SHP77 treated with DMSO at 0.1 percent for 48 hours (cell line): ENCODE measurements at regions not wholly inside any gene's neighbourhood (a gene's known extent, or its start where the extent isn't known, plus 50 kb on each side); places are given as distances from the start of the nearest gene placed in this dataset.
"Not testable (repeated sequence)": the region's sequence is repeated elsewhere in the genome, so short reads cannot be mapped to it uniquely, and the experiment has no call there.

Experiments
- DNase-seq: peaks from one replicate; lab custom pipeline; 2025; lab: John Stamatoyannopoulos, UW

DNA sequence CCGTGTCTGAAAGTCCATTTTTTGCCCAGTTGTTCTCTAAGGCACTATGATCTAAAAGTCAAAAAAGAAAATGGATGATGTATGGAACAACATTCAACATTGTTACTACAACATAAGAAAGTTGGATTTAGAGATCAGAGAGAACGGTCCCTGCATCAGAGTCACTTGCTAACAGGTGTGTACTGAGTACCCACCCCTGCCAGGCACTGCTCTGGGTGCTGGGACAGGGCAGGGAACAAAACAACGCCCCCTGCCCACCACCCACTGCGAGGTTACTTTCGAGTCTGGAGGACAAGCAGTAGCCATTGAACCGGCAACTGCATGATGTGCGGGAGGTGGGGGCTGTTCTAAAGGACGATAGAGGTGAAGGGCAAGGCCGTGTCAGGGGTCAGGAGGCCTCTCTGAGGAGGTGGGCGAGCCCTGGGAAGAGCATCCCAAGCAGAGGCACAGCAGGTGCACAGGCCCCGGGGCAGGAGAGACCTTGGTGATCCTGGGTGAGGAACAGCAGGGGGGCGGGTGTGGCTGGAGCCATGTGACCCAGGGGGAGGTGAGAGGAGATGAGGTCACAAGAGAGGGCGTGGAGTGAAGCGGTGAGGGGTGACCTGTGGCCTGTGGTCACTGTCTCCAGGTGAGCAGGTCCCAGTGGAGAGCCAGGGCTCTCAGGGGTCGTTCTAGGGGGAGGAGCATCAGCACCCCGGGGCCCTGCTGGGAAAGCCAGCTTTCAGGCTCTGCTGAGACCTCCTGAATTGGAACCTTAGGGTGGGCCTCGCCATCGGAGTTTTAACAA is 197.5 kb upstream of the SULF2 start:
- DNase-seq = no peak

DNA sequence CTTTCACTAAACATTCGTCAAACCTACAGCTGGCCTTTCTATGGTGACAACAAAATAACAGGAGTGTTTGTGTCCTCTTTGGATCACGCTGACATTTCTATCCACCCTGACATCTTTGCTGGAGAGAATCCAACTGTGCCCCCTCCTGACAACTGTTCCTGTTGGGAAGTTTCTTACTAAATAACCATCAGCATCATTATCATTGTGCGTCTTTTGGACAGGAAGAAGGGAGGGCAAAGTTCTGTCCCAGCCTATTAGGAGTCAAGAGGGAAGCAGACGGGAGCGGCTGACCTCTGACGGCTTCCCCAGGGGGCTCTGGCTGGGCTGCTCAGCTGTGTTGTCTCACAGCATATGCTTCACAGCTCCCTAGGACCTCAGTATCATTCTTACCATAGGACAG is 195.9 kb upstream of the SULF2 start:
- no peak for DNase-seq

DNA sequence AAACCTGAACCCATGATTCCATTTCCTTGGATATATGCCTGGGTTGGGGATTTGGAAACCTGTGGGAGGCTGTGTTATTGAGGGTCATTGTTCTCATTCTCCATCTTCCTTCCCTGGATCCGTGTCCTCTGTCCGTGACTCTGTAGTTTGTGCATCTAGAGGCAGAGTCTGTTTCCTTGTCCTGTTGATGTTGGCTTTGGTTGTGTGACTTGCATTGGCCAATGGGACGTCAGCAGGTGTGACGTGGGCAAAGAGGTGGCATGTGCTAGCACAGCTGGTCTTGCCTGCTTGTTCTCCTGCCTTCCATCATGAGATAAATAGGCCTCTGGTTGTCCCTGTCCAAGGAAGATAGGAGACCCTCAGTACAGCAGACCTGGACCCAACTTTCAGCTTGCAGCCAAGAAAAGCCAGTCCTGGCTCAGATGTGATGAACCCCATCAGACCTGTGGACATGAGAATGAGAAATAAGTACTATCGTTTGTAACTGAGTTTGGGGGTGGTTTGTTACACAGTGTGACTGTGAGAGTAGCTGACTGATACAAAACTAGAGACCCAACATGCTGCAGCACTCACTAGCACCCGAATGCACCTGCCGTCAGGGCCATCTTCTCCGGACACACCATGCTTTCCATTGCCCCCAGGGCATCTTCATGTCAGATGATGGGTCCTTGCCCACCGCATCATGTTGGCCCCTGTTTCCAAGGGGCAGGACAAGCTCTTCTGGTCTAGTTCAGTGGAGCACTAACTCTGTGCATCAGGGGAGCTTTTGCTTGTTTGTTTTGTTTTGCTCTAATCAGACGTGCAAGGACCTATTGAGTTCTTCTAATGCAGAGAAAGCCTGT is 195.3 kb upstream of the SULF2 start:
- DNase-seq = no peak

DNA sequence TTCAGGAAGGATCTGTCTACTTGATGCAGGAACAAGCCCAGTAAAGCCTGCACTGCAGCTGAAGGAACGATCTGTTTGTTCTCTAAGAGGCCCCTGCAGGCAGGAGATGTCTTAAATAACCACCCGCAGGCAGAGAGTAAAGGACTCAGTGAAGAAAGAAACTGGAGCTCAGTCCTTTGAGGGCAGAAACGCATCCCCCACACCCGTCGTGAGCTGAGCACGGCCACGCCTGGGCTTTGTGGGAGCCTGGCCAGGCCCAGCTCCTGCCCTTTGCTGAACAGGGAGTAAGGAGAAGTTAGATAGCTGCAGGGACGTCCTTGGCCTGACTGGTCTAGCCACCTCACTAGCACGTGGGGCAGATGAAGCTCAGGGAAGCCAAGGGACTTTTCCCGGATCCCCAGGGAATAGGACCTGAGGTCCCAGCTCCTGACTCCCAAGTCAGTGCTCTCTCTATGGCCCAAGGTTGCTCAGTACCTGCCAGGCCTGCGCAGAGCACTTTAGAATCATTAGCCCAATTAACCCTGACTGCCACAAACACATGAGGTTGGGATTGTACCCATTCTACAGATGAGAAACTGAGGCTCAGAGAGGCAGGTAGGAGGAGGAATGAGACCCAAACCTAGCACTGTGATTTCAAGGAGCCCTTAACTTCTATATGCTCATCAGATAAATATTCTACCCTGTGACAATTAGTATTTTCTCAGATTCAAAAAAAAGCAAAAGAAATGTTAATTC is 194.2 kb upstream of the SULF2 start:
- not testable (repeated sequence) for DNase-seq

GRCh38 chr20:47978428-47979120 is 193.3 kb upstream of the SULF2 start:
- DNase-seq = not testable (repeated sequence)

DNA sequence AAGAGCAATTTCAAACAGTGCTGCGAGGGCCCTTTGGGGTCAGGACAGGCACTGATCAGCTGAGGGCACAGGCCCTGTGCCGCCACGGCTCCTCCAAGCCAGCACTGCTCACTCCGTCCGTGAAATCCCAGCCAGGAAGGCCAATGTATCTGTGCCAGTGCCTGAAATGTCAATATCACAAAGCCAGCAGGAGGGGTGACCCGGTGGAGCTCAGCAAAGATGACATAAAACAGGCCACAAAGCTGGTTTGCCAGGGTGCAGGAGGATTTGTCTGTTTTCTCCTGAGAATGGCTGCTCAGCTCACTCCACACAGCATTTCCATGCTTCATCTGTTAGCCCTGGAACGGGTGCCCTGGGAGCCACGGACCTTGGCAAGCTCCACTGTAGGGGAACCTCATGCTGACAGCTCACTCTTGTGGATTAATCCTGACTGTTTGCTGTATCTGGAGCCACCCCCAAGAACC is 192.5 kb upstream of the SULF2 start:
- not testable (repeated sequence) for DNase-seq

DNA sequence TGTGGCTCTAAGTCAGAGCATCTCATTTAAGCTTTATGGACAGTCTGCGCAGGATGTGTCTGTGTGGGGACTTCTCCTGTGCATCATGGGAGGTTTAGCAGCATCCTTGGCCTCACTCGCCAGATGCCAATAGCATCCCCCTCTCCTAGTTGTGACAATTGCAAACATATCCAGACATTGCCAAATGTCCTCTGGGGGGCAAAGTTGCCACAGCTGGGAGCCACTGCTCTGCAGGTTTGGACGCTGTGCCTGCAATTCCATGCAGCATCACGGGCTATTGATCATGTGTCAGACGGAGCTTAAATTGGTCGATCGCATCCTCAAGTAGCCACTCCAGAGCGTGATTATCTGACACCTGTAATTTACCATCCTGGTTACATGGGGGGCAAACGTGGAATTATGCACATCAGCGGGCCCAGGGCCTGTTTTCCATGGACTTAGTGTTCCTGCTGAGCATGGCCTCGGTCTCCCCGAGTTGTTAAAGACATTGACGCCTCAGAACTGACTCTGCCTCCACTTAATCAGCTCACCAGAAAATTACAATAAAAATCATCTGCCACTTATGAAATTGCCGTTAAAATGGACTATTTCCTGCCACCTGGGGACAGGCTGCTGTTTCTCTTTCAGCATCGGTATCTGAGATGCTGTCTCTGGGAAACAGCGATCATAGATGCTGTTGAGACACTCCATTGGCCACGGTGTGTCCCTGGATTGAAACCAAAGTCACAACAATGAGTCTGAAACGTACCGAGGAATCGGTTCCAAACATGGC is 191.9 kb upstream of the SULF2 start:
- not testable (repeated sequence) for DNase-seq

DNA sequence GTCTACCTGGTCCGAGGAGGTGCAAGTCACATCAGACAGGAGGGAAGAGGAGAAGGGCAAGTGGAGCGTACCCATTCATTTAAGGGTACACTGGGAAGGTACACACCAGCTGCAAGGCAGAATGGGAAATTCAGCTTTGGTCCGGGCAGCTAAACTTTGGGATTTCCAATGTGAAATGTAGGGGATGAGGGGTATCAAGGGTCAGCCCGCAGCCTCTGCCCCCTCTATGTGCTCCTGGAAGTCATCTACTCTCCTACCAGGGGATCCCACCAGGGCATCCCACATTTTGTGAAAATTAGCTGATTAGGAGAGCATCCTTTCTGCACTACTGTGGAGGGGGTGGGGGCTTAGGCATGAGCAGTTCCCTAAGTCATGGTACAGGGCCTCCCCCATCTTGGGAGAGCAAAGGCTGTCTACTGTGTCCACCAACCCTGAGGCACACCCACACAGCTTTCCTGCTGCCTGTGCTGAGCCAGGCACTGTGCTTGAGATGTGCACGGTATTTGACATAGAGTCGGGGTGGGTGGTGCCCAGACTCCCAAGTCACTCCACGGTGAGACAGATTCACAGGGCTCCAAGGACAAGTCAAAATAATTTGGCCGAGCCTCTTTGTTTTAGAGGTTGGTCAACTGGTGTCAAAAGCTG is 189.1 kb upstream of the SULF2 start:
- DNase-seq = no peak

GRCh38 chr20:47973519-47974233 is 188.4 kb upstream of the SULF2 start:
- no peak for DNase-seq

GRCh38 chr20:47972916-47973309 is 187.6 kb upstream of the SULF2 start:
- DNase-seq = no peak

DNA sequence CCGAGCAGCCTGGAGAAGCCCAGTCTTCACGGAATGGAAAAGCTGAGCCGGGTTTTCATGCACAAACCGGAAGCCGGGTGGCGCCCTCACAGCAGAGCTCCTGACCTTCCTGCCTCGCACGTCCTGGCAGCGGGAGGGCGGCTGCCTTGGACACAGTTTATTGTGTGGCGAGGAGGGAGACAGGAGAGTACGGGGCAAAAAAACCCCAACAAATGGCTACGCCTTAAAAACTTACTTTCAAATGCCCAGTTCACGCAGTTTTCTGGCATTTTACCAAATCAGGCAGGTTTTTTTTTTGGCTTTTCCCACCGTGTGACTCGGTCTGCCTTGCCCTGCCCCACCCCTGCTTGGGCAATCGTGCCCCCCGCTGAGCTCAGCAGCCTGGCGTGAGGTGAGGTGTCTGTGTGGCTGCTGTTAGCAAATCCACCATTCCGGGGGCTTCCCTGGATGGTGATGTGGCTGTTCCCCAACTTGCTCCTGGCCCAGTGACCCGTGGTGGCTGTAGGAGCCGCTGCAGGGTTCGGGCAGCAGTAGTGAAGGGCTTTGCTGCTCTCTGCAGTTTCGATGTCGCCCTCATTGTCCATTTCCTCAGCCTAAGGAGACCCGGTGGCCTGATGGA is 187.1 kb upstream of the SULF2 start:
- DNase-seq = not testable (repeated sequence)

DNA sequence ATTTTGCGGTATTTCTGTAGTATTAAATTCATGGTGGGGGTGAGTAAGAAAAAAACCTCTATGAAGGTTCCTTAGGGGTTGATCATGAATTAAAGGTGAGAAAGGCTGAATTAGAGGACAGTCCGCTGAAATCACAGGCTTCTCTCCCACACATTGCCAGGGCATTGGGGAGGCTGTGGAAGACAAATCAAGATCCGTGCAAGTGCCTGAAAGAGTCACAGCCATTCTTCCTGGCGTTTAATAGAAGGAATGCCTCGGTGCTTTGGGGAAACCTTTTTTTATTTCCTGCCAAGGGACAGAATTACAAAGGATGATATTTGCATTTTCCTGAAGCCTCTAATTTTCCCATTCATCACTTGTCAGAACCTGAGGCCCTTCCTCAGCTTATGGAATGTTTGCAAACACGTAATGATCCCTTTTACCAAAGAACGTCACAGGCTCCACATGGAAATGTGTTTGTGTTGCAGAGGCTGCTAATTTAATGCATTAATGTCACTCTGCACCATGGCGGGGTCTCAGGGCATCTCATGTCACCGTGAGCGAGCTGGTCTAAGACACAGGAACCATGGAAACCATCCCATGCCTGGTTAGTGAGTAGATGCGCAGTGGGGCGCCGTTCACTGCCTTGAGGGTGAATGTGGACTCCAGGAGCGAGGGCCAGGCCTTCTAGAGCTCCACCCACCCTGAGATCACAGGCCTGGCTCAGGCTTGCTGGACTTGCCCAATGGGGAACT is 185.9 kb upstream of the SULF2 start:
- DNase-seq = no peak

- no peak for DNase-seq
Observed at GRCh38 chr20:47970282-47970903, 185.1 kb upstream of the SULF2 start.

- DNase-seq = no peak
Observed at GRCh38 chr20:47969426-47969825, 184.1 kb upstream of the SULF2 start.

DNA sequence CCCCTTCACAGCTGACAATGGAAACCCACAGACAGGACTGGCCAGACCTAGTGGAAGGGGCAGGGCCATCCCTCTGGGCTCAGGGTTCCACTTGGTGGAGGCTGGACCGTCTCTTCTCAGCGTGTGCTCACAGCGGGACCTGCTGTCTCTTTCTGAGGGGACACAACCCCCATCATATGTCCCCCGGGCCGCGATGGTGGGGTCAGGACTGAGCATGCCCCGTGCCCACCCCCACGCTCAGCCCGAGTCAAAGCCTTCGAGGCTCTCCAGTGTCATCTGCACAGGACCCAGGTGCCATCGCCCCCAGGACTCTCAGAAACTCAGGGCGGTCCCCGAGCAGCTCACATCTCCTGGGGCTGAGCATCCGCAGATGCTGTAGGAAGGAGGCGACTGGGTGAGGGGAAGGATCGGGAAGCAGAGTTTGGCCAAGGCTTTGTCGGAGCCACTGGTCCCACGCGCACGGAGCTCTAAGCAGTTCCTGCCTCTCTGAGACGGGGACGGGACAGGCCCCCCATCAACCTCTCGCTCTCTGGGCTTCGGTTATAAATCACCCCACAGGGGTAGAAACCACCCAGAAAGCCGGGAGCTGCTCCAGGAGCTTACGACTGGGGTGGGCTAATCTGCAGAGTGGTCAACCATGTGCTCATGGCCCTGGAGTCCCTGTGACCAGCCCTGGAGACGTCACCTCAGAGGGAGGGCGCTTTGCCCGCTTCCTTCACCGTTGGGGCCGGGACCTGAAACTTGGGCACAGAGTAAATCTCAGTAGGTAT is 183.4 kb upstream of the SULF2 start:
- DNase-seq = no peak

- no peak for DNase-seq
Observed at GRCh38 chr20:47964149-47964548, 178.9 kb upstream of the SULF2 start.

DNA sequence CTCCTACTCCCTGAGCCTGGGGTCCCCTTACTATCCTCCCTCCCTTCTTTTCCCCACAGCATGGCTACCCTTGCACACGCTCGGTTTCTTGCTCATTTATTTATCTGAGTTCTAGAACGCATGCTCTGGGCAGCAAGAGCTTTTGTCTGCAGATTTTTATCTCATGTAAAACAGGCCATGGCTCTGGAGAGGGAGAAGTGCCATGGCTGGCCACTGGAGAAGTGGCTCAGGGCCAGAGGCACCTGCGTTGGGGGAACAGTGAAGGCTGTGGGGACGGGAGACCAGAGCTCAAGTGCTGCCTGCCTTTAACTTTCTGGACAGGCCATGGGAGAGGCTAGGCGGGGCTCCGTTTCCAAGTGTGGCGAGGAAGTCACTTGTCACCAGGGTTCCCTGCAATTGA is 177.7 kb upstream of the SULF2 start:
- no peak for DNase-seq
